ENCODE measurements at regions not wholly inside any gene's neighbourhood (a gene's known extent, or its start where the extent isn't known, plus 50 kb on each side); places are given as distances from the start of the nearest gene placed in this dataset.
"Not testable (repeated sequence)": the region's sequence is repeated elsewhere in the genome, so short reads cannot be mapped to it uniquely, and the experiment has no call there.

GRCh38 chr3:4067893-4068292, 235.3 kb upstream of the SETMAR start:
- TF ChIP-seq EZH2phosphoT487 (IDR thresholded peaks at IDR 0.05; ENCODE audit: borderline replicate concordance, low read depth, low read length) (no peak), CTCF (conservative IDR thresholded peaks at IDR 0.05; ENCODE audit: low read length) (no peak)
- no peaks in the 10 kb centered on the region for H3K9me2 ChIP-seq (ENCODE audit: insufficient read depth, low read length)
- intact Hi-C loops (cut with micrococcal nuclease; ENCODE audit: unreplicated experiment), result no loop called here
- no TSS peak for BruUV-seq (replicated peaks)
- no peak overlapping the region for H3K27ac ChIP-seq (ENCODE audit: low read depth, low read length, poor library complexity, severe bottlenecking)
- H4K20me1 ChIP-seq (ENCODE audit: insufficient read depth, low read length), result no peaks in the 10 kb centered on the region
- H3K9me3 ChIP-seq (ENCODE audit: low read length), result no peaks in the 10 kb centered on the region
- POLR2A ChIA-PET, result no interaction called here
- peaks cover 16% of the 10 kb centered on the region for H3K4me1 ChIP-seq (ENCODE audit: insufficient read depth, low read length, poor library complexity, severe bottlenecking)
- CTCF ChIA-PET (ENCODE audit: unreplicated experiment), result no interaction called here
- H3K36me3 ChIP-seq (ENCODE audit: insufficient read depth, low read length), result no peaks in the 10 kb centered on the region
- H3K79me2 ChIP-seq (ENCODE audit: insufficient read depth, low read depth, low read length), result no peaks in the 10 kb centered on the region
- no peak overlapping the region for H3K4me3 ChIP-seq (ENCODE audit: low read depth, low read length, poor library complexity, severe bottlenecking)
- DNase-seq (ENCODE audit: low spot score), result no peak
- H2AFZ ChIP-seq (ENCODE audit: low read length), result no peak overlapping the region
- H3K4me2 ChIP-seq (ENCODE audit: low read length), result no peak overlapping the region

GRCh38 chr3:4069796-4070195, 233.4 kb upstream of the SETMAR start:
- no peaks in the 10 kb centered on the region for H4K20me1 ChIP-seq (ENCODE audit: insufficient read depth, low read length)
- no peak for DNase-seq (ENCODE audit: low spot score)
- no peaks in the 10 kb centered on the region for H3K9me3 ChIP-seq (ENCODE audit: low read length)
- no peak overlapping the region for H2AFZ ChIP-seq (ENCODE audit: low read length)
- ChIA-PET CTCF (ENCODE audit: unreplicated experiment) (no interaction called here), POLR2A (no interaction called here)
- TF ChIP-seq EZH2phosphoT487 (IDR thresholded peaks at IDR 0.05; ENCODE audit: borderline replicate concordance, low read depth, low read length), result no peak
- TF ChIP-seq CTCF (conservative IDR thresholded peaks at IDR 0.05; ENCODE audit: low read length), result no peak
- intact Hi-C loops (cut with micrococcal nuclease; ENCODE audit: unreplicated experiment), result no loop called here
- H3K4me3 ChIP-seq (ENCODE audit: low read depth, low read length, poor library complexity, severe bottlenecking), result no peak overlapping the region
- no peak overlapping the region for H3K27ac ChIP-seq (ENCODE audit: low read depth, low read length, poor library complexity, severe bottlenecking)
- H3K4me1 ChIP-seq (ENCODE audit: insufficient read depth, low read length, poor library complexity, severe bottlenecking), result peaks cover 10% of the 10 kb centered on the region
- no TSS peak for BruUV-seq (replicated peaks)
- H3K79me2 ChIP-seq (ENCODE audit: insufficient read depth, low read depth, low read length), result no peaks in the 10 kb centered on the region
- H3K36me3 ChIP-seq (ENCODE audit: insufficient read depth, low read length), result no peaks in the 10 kb centered on the region
- no peak overlapping the region for H3K4me2 ChIP-seq (ENCODE audit: low read length)
- H3K9me2 ChIP-seq (ENCODE audit: insufficient read depth, low read length), result no peaks in the 10 kb centered on the region

GRCh38 chr3:4071481-4072184, 231.5 kb upstream of the SETMAR start:
- intact Hi-C loops (cut with micrococcal nuclease; ENCODE audit: unreplicated experiment), result no loop called here
- Histone ChIP-seq H3K9me3 (ENCODE audit: low read length) (no peaks in the 10 kb centered on the region), H4K20me1 (ENCODE audit: insufficient read depth, low read length) (no peaks in the 10 kb centered on the region), H3K4me1 (ENCODE audit: insufficient read depth, low read length, poor library complexity, severe bottlenecking) (no peaks in the 10 kb centered on the region), H3K36me3 (ENCODE audit: insufficient read depth, low read length) (no peaks in the 10 kb centered on the region), H3K27ac (ENCODE audit: low read depth, low read length, poor library complexity, severe bottlenecking) (no peak overlapping the region), H3K79me2 (ENCODE audit: insufficient read depth, low read depth, low read length) (no peaks in the 10 kb centered on the region), H3K9me2 (ENCODE audit: insufficient read depth, low read length) (no peaks in the 10 kb centered on the region), H3K4me3 (ENCODE audit: low read depth, low read length, poor library complexity, severe bottlenecking) (no peak overlapping the region), H3K4me2 (ENCODE audit: low read length) (no peak overlapping the region), H2AFZ (ENCODE audit: low read length) (no peak overlapping the region)
- ChIA-PET POLR2A (interaction anchor here (0.6 kb wide), 1 partner anchor 235 kb away, joined by 3 read pairs; no protein-coding TSS in a partner anchor), CTCF (ENCODE audit: unreplicated experiment) (no interaction called here)
- DNase-seq (ENCODE audit: low spot score), result no peak
- no TSS peak for BruUV-seq (replicated peaks)
- TF ChIP-seq CTCF (conservative IDR thresholded peaks at IDR 0.05; ENCODE audit: low read length), result no peak

GRCh38 chr3:4077278-4077677, 225.9 kb upstream of the SETMAR start:
- intact Hi-C loops (cut with micrococcal nuclease; ENCODE audit: unreplicated experiment); BruUV-seq (replicated peaks): not testable (repeated sequence)

More at GRCh38 chr3:4077278-4077677, 225.9 kb upstream of the SETMAR start:
- H4K20me1 ChIP-seq (ENCODE audit: insufficient read depth, low read length); POLR2A ChIA-PET; DNase-seq (ENCODE audit: low spot score); H3K4me2 ChIP-seq (ENCODE audit: low read length); H3K79me2 ChIP-seq (ENCODE audit: insufficient read depth, low read depth, low read length); H3K9me3 ChIP-seq (ENCODE audit: low read length); H3K9me2 ChIP-seq (ENCODE audit: insufficient read depth, low read length); CTCF ChIA-PET (ENCODE audit: unreplicated experiment); H3K27ac ChIP-seq (ENCODE audit: low read depth, low read length, poor library complexity, severe bottlenecking); H3K4me3 ChIP-seq (ENCODE audit: low read depth, low read length, poor library complexity, severe bottlenecking); H3K4me1 ChIP-seq (ENCODE audit: insufficient read depth, low read length, poor library complexity, severe bottlenecking); H2AFZ ChIP-seq (ENCODE audit: low read length); H3K36me3 ChIP-seq (ENCODE audit: insufficient read depth, low read length): not testable (repeated sequence)
